ENCODE measurements at regions not wholly inside any gene's neighbourhood (a gene's known extent, or its start where the extent isn't known, plus 50 kb on each side); places are given as distances from the start of the nearest gene placed in this dataset.

DNA sequence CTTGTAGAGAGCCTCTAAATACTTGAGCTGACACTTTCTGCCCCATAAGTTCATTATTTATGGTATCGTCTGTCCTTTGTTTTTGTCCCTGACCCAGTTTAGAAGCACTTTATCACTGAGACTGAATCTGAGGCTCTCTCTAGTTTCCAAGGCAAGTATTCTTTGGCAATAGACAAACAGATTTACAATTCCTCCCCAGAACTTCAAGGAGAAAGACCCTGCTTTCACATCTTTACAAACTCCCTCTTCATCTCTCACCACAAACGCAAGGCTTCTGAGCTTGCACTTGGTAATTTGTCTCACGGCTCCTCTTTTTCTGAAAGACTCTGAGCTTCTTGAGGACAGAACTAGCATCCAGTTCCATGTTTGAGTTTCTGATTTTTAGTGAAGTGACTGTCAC is 49.8 kb upstream of the PARP11 start:
- Histone ChIP-seq H3K27me3 (ENCODE audit: control insufficient read depth, low read length) (peaks cover 10% of the 10 kb centered on the region), H3K79me2 (ENCODE audit: control insufficient read depth, low read length) (no peaks in the 10 kb centered on the region), H3K9me3 (ENCODE audit: control insufficient read depth, insufficient read depth, low read length) (no peaks in the 10 kb centered on the region), H3K9me2 (replicated peaks; ENCODE audit: control insufficient read depth, low read length) (no peaks in the 10 kb centered on the region), H3K4me3 (ENCODE audit: low read length) (no peak overlapping the region), H3F3A (ENCODE audit: control insufficient read depth, insufficient read depth) (no peaks in the 10 kb centered on the region), H3K27ac (ENCODE audit: low read depth, low read length) (no peak overlapping the region), H3K4me1 (ENCODE audit: control insufficient read depth, low read length) (no peaks in the 10 kb centered on the region), H3K36me3 (ENCODE audit: control insufficient read depth, low read length) (no peaks in the 10 kb centered on the region), H4K20me1 (ENCODE audit: control insufficient read depth, insufficient read depth, low read depth, low read length) (no peaks in the 10 kb centered on the region), H3K4me2 (ENCODE audit: low read length) (no peak overlapping the region)
- TF ChIP-seq, protein P1, sequence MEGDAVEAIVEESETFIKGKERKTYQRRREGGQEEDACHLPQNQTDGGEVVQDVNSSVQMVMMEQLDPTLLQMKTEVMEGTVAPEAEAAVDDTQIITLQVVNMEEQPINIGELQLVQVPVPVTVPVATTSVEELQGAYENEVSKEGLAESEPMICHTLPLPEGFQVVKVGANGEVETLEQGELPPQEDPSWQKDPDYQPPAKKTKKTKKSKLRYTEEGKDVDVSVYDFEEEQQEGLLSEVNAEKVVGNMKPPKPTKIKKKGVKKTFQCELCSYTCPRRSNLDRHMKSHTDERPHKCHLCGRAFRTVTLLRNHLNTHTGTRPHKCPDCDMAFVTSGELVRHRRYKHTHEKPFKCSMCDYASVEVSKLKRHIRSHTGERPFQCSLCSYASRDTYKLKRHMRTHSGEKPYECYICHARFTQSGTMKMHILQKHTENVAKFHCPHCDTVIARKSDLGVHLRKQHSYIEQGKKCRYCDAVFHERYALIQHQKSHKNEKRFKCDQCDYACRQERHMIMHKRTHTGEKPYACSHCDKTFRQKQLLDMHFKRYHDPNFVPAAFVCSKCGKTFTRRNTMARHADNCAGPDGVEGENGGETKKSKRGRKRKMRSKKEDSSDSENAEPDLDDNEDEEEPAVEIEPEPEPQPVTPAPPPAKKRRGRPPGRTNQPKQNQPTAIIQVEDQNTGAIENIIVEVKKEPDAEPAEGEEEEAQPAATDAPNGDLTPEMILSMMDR (IDR thresholded peaks at IDR 0.05; ENCODE audit: low read depth, low read length, poor library complexity, severe bottlenecking) = no peak
- no peak for TF ChIP-seq EZH2phosphoT487 (IDR thresholded peaks at IDR 0.05; ENCODE audit: borderline replicate concordance, low read length)

All from DOHH2 (cell line).